ENCODE measurements at regions not wholly inside any gene's neighbourhood (a gene's known extent, or its start where the extent isn't known, plus 50 kb on each side); places are given as distances from the start of the nearest gene placed in this dataset.

- no peak for DNase-seq (ENCODE audit: low read depth in 2 of 2)
Measured at GRCh38 chr1:11596295-11596694, 57.9 kb downstream of the FBXO2 start.

GRCh38 chr1:11595285-11595684 is 58.9 kb downstream of the FBXO2 start:
- DNase-seq (ENCODE audit: low read depth in 2 of 2): peak; percentile 27 to 46

- no peak for DNase-seq (ENCODE audit: low read depth in 2 of 2)
Measured at GRCh38 chr1:11594625-11595024, 59.6 kb downstream of the FBXO2 start.

GRCh38 chr1:11594222-11594621 is 60.0 kb downstream of the FBXO2 start:
- peak; percentile 19 to 35 for DNase-seq (ENCODE audit: low read depth in 2 of 2)

GRCh38 chr1:11592752-11593151 is 61.5 kb downstream of the FBXO2 start:
- no peak for DNase-seq (ENCODE audit: low read depth in 2 of 2)

GRCh38 chr1:11590395-11590794 is 63.8 kb downstream of the FBXO2 start:
- DNase-seq (ENCODE audit: low read depth in 2 of 2): no peak

Measured in lung microvascular endothelial cell (primary cell).